CD4-positive, alpha-beta T cell treated with Interleukin-12 subunit alpha and Interleukin-12 subunit beta, for 1 hour (primary cell): ENCODE measurements at regions not wholly inside any gene's neighbourhood (a gene's known extent, or its start where the extent isn't known, plus 50 kb on each side); places are given as distances from the start of the nearest gene placed in this dataset.

Source experiments
- DNase-seq: peaks from one replicate; pipeline ENCODE4 v3.0.0-alpha.2; 2020

GRCh38 chr6:54060286-54060685, 51.0 kb upstream of the MLIP start:
- no peak for DNase-seq
